ENCODE measurements at regions not wholly inside any gene's neighbourhood (a gene's known extent, or its start where the extent isn't known, plus 50 kb on each side); places are given as distances from the start of the nearest gene placed in this dataset.

GRCh38 chrX:43581167-43581566 lies 74.9 kb upstream of the MAOA start:
- DNase-seq (ENCODE audit: low read depth): no peak

GRCh38 chrX:43581888-43582539 lies 74.1 kb upstream of the MAOA start:
- DNase-seq (ENCODE audit: low read depth): no peak

GRCh38 chrX:43582540-43582913 lies 73.6 kb upstream of the MAOA start:
- DNase-seq (ENCODE audit: low read depth): no peak

GRCh38 chrX:43585922-43586321 lies 70.2 kb upstream of the MAOA start:
- no peak for DNase-seq (ENCODE audit: low read depth)

GRCh38 chrX:43586830-43587229 lies 69.3 kb upstream of the MAOA start:
- DNase-seq (ENCODE audit: low read depth): no peak

- no peak for DNase-seq (ENCODE audit: low read depth)
Measured at GRCh38 chrX:43589735-43590134, 66.4 kb upstream of the MAOA start.

- DNase-seq (ENCODE audit: low read depth): no peak
Measured at GRCh38 chrX:43590150-43590549, 65.9 kb upstream of the MAOA start.

GRCh38 chrX:43592597-43592996 lies 63.5 kb upstream of the MAOA start:
- DNase-seq (ENCODE audit: low read depth): no peak

- no peak for DNase-seq (ENCODE audit: low read depth)
Measured at GRCh38 chrX:43595931-43596330, 60.2 kb upstream of the MAOA start.

GRCh38 chrX:43604753-43605152 lies 51.3 kb upstream of the MAOA start:
- no peak for DNase-seq (ENCODE audit: low read depth)

- no peak for DNase-seq (ENCODE audit: low read depth)
Measured at GRCh38 chrX:43605351-43605750, 50.7 kb upstream of the MAOA start.

All from RPMI7951 (cell line).